Muscle of arm (tissue), 1 donor: ENCODE measurements at regions not wholly inside any gene's neighbourhood (a gene's known extent, or its start where the extent isn't known, plus 50 kb on each side); places are given as distances from the start of the nearest gene placed in this dataset.
"Not testable (repeated sequence)": the region's sequence is repeated elsewhere in the genome, so short reads cannot be mapped to it uniquely, and the experiment has no call there.

Source experiments
- DNase-seq: peaks from one replicate; pipeline ENCODE4 v3.0.0-alpha.2; 2013

- DNase-seq, result no peak
Observed at GRCh38 chr6:16907991-16908390, 146.7 kb upstream of the ATXN1 start.

GRCh38 chr6:16904957-16905356, 143.7 kb upstream of the ATXN1 start:
- no peak for DNase-seq

DNA sequence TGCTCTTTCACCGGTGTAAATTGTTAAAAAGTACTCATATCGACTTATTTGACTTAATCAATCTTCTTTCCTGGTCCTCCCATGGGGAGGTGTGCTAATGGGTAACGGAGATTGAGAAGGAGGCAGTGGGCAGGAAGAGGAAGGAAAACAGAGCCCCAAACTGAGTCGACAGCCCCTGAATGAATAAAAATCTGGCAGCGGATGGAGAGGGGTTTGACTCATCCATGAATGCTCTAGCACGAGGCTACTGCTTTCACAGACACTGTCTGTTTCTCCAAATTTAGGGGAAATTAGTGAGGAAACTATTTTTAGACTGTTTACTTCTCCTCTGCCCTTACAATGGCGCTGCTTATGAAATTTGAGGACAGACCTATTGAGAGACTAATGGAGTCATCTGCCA, 142.2 kb upstream of the ATXN1 start:
- DNase-seq, result no peak

DNA sequence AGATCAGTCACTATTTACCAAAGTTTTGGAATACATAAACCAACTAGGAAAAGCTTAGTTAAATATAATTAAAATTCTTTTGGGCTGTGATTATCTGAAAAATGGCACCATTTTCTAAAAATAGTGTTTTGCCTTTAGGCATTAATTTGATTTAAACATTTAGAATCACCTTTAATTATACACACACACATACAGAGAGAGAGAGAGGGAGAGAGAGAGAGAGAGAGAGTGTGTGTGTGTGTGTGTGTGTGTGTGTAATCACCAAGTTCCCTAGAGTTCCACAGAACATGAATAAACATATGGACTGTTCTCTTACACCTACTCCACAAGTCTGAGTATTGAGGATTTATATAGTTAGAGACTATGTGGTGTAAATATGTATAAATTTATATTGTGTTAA, 141.2 kb upstream of the ATXN1 start:
- no peak for DNase-seq

DNA sequence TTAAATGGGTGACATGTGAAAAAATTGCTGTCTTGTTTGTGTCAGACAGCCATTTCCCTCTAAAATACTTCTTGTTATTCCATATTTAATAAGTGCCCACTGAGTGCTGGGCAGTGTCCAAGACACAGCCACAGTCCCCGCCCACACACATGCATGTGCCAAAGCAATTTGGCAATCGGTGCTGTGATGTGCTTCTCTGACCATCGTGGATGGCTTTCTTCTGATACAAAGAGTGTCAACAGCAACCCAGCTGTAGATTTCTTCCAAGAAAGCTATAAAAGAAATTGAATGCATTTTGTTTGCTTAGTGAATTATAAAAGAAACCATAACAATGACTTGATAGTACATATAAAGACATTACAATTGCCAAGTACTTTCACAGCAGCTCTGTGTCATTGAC, 140.5 kb upstream of the ATXN1 start:
- peak; percentile 43 for DNase-seq

GRCh38 chr6:16901306-16901705, 140.0 kb upstream of the ATXN1 start:
- DNase-seq, result no peak

DNA sequence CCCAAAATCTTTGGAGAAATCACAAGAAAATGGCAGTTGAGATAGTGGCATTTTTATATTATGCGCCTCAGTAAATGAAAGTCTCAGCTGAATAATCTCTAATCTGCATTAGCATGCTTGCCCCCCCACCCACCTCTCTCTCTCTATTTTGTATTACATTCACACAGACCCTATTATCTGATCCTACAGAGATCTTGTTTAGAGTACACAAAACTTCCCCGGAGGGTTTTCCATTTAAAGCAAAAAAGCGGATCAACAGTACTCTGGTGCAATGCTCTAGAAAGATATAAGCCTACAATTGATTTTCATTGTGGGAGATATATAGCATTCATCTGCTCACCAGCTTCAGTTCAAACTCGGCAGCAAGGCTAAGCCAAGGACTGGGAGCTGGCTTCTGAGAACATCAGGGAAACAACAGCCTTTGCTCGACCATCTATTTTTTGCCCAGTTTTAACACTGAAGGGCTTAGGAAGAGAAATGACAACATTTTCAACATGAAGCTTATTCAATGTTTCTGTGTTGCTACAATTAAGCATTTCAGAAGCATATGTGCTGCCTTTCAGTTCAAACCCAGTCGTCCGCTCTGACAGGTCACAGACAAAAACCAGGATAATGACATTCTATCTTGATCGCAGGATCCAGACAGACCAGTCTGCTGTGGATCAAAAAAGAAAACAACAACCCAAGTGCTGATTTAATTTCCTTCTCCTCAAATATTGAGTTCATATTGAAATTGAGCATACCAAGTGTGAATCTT, 137.6 kb upstream of the ATXN1 start:
- no peak for DNase-seq

DNA sequence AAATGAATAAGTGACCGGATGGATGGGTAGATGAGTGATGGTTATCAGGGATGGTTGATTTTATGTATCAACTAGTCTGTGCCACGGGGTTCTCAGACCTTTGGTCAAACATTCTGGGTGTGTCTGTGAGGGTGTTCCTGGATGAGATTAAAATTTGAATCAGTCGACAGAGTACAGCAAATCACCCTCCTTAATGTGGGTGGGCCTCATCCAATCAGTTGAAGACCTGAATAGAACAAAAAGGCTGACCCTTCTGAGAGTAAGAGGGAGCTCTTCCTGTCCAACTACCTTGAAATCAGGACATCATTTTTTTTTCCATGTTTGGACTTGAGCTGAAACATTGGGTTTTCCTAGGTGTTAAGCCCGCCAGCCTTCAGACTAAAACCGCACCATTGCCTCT, 136.4 kb upstream of the ATXN1 start:
- no peak for DNase-seq

GRCh38 chr6:16894301-16894700, 133.0 kb upstream of the ATXN1 start:
- DNase-seq, result peak; percentile 27

- DNase-seq, result not testable (repeated sequence)
Observed at GRCh38 chr6:16891110-16891509, 129.8 kb upstream of the ATXN1 start.

DNA sequence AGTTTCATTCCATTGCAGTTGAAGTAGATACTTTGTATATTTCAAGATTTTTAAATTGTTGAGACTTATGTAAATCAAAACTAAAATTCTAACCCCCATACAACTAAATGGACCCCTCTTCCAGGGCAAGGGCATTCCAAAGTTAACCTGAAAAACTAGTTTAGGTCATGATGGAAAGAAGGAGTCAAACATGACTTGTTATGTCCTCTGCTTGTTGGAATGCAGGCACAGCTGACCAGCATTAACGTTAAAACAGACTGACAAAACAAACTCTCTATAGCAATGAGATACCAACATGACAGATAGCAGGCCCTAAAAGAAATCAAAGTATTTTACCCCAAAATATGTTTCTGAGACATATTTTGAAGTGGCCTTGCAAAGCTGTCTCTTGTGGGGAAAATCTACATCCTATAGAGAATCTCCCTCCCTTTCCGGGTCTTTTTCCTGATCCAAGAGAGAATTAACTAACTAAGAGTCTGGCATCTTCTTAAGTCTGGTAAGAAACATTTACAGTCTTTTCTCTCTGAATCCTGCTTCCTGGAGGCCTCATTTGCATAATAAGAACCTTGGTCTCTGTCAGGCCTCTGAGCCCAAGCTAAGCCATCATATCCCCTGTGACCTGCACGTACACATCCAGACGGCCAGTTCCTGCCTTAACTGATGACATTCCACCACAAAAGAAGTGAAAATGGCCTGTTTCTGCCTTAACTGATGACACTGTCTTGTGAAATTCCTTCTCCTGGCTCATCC, 124.3 kb upstream of the ATXN1 start:
- DNase-seq, result no peak

DNA sequence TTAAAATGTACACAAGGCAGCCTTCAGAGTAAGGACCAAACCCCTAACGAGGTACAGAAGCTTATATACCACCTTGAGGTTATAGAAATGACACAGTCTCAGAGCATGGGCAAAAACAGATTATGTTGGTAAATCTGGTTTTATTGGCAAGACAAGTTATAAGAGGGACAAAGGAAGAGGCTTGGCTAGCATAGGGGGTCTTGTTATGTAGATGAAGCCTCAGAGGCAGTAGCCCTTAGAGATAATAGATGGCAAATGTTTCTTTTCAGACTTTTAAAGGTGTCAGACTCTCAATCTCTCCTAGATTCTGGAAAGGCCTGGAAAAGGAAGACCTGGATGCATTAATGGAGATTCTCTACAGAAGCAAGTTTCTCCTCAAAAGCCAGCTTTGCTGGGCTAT, 123.3 kb upstream of the ATXN1 start:
- no peak for DNase-seq

- no peak for DNase-seq
Observed at GRCh38 chr6:16883414-16883813, 122.2 kb upstream of the ATXN1 start.

DNA sequence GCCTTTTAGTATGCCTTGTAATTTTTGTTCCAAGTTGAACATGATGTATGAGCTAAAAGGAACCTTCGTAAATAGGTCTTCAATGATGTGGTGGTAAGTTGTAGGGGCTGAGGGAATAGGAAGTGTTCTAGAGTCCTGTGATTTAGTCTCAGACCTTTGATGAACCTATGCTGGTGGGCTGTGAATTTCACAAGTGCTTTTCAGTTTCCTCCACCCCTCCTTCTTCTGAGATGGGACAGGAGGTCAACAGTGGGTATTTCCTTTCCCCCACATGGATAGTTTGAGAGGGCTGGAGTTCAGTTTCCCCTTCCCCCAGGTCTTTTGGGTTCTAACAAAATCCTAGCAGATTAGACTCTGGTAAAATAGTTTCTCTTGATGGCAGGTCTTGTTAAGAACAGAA, 121.0 kb upstream of the ATXN1 start:
- no peak for DNase-seq

DNA sequence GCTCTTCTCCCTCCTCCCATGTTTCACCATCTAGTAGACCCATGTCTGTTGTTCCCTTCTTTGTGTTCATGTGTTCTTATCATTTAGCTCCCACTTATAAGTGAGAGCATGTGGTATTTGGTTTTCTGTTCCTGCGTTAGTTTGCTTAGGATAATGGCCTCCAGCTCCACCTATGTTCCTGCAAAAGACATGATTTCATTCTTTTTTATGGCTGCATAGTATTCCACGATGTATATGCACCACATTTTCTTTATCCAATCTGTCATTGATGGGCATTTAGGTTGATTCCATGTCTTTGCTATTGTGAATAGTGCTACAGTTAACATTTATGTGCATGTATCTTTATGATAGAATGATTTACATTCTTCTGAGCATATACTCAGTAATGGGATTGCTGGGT, 115.6 kb upstream of the ATXN1 start:
- not testable (repeated sequence) for DNase-seq

GRCh38 chr6:16876201-16876600, 114.9 kb upstream of the ATXN1 start:
- no peak for DNase-seq

DNA sequence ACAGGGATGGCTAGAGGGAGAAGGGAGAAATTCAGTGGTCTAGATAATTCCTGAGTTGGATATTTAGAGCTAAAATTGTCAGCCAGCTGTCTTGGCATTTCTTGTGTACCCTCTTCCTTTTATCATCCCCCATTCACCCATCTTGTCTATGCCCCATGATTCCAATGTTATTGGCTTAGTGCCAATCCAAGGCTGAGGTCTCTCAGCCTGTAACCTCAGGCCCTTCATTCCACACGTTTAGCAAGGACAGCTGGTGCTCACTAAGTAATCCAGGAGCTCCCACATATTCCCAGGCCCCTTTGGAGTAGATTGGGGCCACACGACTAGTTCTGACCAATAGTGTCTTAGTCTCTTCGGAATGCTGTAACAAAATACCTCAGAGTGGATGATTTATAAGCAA, 112.4 kb upstream of the ATXN1 start:
- DNase-seq, result no peak

GRCh38 chr6:16872543-16873235, 111.4 kb upstream of the ATXN1 start:
- DNase-seq, result no peak

DNA sequence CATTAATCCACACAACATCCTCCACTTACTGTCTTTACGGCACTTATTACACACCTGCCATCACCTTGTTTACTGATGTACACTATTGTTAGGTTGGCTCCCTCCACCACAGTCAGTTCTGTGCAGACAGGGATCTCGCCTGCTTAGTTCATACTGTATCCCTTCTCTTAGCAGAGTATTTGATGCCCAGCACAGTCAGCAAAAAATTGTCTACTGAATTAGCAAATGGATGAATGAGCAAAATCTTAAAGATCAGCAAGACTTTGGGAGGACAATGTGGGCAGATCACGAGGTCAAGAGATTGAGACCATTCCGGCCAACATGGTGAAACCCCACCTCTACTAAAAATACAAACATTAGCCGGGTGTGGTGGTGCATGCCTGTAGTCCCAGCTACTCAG, 109.8 kb upstream of the ATXN1 start:
- DNase-seq, result no peak

DNA sequence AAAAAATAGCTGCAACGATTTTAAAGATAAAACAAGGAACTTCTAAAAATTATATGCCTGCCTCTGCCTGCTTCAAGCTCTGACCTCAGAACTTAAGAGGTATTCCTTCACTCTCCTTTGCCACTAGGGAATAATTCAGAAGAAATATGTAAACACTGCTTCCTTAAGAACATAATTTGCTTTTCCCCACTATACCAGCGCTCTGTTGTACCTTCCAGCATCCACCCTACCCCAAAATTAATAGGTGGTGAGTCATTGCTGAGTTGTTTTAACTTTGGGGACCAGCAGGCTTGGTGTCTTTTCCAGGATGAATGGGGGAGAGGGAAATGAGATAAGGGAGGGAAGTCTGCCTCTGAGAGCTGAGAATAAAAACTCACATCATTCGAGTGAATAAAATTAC, 107.7 kb upstream of the ATXN1 start:
- no peak for DNase-seq

GRCh38 chr6:16857969-16858592, 96.8 kb upstream of the ATXN1 start:
- DNase-seq, result no peak

DNA sequence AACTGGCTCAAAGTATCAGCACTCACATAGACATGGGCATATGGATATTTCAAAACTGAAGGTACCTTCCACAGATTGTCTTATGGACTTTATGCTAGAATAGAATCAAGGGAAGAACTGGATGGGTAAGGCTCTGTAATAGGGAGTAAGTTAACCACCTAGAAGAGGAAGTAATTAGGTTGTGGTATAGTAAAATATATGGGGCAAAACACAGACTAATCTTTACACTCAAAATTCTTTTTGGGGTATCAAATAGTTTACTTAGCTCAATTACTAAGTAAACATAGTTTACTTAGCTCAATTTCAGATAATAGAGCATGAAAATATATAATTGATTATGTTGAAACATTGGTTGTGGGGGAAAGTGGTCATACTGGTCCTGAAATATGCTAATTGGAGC, 94.2 kb upstream of the ATXN1 start:
- no peak for DNase-seq

GRCh38 chr6:16854986-16855385, 93.7 kb upstream of the ATXN1 start:
- DNase-seq, result no peak
